Pulmonary artery endothelial cell (primary cell): ENCODE measurements at regions not wholly inside any gene's neighbourhood (a gene's known extent, or its start where the extent isn't known, plus 50 kb on each side); places are given as distances from the start of the nearest gene placed in this dataset.

Source experiments
- DNase-seq: peaks from one replicate; pipeline ENCODE4 v3.0.0-alpha.2; 2011; ENCODE audit warnings: low read depth, low spot score

DNA sequence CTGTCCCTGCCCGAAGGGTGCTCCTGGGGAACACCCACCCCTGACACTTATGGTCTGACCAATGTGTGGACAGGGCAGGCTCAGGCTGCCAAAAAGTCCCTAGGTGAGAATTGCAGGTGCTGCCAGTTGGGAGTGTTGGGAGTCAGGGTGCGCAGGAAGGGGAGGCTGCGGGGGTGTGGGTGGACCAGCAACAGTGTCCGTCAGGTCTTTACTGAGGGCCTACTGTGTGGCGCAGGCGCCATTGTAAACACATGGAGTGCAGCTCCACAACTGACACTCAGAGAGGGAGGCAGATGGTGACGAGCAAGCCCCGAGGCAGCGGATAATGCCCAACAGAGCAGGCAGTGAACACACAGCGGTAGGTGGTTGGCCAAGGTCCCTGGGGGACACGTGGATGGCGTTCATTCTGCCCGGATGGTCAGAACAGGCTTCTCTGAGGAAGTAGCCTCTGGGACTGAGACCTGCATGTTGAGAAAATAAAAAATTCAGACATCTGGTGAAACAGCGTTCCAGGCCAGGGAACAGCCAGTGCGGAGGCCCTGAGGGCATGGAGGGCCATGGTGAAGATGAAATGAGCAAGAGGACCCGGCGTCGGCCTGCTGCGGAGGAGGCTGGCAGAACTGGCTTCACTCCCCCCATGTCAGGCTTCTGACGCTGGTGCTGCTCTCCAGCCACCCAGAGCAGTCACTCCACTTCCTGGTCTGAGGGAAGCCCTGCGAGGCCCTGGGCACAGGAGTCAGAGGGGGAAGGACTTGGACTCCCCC, 136.2 kb upstream of the ZBTB40 start:
- no peak for DNase-seq

DNA sequence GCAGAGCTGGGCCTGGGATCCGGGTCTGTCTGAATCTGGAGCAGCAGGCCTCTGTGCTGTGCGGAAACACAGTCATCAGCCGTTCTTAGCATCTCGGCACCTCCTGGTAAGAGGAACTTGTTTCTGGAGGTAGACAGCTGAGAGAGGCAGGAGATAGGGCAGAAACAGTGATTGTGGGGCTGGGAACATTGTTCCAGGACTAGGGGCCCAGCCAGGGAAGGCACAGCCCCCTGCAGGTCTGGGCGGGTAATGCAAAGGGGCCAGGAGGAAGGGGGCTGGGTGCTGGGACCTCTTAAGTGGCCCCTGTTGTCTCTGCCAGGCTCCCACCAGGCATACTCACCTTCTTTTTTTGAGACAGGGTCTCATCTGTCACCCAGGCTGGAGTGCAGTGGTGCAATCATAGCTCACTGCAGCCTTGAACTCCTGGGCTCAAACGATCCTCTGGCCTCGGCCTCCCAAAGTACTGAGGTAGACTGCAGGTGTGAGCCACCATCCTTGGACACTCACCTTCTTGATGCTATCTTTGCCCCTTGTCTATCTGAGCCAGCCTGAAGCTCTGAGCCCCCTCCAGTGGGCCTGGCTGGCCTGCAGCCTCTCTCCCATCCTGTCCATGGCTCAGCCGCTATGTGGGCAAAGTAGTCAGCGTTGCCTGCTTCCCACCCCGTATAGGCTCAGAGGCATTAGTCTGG, 134.3 kb upstream of the ZBTB40 start:
- DNase-seq: no peak

DNA sequence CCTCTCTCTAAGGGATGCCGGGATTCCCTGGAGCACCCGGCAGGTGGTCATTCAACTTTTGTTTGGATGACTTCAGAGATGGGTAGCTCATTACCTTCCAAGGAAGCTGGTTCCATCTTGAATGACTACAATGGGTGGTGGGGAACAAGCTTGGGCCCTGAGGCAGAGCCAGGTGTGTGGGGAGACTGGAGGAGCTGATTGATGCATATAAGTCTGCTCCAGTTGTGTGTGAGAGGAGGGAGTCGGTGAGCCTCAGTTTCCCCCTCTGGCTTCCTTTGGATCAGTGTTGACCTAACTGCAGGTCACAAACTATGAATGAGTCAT, 133.8 kb upstream of the ZBTB40 start:
- no peak for DNase-seq

DNA sequence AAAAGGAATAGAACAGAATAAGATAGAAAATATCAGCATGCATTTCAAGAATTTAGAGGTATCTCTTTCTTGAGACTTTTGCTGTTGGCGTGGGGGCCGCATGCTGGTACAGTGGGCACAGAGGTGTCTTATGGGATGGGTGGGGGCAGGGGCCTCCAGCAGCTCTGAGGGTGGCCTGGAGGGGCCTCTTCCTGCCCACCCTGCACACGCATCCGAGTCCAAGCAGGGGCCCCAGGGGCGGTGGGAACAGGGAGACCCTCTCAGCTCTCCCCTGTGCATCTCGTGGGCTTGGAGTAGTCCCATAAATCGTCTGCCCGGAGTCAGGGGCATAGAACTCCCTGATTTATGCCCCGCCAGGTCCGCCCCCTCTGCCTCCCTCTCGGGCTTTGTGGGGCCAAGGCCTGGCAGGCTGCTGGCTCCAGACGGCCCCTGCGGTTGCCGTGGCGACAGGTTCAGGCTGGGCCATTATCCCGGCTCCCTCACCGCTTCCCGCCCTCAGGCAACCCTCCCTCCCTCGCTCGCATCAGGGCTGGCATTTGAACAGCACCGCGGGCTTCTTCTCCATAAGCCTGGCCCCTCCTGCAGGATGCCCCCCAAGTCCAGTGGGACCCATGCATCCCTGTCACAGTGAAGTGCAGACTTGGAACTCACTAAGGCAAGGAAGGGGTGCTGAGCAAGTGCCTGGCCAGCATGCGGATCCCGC, 133.2 kb upstream of the ZBTB40 start:
- no peak for DNase-seq

DNA sequence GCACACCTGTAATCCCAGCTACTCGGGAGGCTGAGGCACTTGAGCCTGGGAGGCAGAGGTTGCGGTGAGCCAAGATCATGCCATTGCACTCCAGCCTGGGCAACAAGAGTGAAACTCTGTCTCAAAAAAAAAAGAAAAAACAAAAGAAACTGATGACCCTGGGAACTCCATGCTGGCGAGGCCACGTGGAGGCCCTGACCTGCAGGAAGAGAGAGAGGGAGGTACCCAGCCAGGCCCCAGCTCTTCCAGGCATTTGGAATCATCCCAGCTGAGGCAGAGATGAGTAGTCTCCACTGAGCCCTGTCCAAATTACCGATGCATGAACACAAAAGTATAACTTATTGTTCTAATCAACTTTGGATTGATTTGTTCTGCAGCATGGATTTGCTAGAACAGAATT, 132.0 kb upstream of the ZBTB40 start:
- no peak for DNase-seq

DNA sequence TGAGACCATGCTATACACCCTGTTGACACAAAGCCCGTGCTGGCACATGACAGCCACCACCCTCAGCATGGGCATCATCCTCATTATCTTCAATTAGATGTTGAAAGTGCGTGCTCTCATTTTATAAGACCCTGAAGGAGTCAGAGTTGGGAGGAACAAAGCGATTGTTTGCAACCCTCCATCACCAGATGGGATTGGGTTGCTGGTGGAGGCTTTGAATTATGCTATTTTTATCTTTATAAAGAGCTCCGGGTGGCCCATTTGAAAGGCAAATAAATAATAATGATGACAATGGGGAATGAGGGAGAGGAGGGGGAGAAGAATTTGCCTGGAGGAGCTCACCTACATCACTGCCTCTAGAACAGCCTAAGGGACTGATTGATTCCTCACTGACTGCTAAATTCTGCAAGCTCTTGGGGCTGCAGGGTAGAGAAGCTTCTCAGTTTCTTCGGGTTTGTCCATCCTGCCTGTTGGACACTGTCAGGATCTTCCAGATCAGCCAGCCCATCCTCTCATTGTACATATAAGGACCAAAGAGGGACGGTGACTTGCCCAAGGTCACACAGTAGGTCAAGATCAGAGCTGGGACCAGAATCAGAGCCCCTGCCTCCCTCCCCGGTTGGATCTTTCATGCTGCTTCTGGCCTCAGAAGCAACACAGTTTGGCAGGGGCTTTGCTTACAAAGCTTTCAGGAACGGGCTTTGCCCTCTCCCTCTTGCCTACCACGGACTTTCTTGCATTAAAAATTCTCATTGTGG, 130.9 kb upstream of the ZBTB40 start:
- no peak for DNase-seq

DNA sequence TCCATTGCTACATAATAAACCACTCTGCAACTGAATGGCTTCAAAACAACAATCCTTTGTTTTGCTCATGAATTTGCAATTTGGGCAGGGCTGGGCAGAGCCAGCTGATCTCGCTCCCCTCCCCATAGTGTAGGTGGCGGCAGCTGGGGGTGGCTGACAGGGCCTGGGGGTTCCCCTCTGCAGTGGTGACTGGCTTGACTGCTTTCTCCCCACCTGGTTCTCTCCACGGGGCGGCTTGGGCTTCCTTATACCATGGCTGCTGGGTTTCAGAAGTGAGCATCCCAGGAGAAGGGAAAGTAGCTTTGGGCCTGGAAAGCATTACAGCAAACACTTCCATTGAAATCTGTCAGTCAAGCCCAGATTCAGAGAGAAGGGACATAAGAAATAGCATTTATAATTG, 129.7 kb upstream of the ZBTB40 start:
- no peak for DNase-seq

DNA sequence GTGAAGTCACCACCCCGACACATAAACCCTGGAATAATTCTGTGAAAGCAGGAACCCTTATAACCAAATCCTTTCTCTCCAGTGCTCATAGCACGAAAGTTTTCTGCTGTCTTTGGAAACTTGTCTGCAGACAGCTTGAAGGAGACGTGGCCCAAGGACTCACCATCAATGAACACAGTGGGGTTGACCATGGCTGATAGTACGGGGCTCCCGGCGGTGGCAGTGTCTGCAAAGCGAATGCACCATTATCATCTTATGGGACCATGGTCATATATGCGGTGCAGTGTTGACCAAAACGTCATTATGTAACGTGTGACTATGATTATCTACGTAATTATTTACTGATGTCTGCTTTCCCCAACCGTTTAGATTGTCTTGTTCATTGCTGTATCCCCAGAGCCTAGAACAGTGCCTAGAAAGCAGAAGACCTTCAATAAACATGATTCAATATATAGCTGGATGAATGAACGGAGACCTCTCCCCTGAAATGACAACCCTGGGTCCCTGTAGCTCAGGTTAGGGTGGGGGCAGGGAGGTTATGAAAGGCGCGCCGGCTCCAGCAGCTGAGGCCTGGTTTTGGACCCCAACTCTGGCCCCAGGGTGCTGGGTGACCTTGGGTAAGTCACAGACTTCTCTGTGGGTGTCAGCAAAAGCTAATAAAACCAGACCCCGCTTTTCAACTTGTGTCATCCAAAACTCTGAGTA, 128.4 kb upstream of the ZBTB40 start:
- no peak for DNase-seq

DNA sequence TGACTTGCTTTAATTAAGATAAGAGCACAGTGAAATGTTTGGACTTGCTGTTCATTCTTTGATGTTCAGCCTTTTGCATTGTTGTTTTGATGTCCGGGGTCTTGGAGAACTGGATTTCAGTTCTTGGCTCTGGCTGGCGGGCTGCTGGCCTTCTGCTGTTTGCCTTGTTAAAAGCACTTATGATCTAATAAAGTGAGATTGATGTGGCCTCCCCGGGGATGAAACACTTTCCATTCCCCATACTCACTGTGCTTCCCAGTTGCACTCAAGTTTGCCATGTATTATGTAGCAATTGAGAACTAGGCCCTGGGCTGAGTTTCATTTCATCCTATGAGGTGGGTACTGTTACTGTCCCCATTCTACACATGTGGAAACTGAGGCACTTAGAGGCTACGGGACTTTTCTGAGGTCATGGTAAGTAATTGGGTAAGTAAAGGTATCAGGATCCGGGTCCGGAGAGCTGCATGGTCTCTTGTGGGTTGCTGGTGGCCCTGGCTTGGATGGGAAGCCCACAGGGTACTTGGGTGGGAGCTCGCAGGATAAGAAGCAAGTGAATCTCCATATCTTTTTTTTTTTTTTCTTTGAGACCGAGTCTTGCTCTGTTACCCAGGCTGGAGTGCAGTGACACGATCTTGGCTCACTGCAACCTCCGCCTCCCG, 127.7 kb upstream of the ZBTB40 start:
- no peak for DNase-seq

DNA sequence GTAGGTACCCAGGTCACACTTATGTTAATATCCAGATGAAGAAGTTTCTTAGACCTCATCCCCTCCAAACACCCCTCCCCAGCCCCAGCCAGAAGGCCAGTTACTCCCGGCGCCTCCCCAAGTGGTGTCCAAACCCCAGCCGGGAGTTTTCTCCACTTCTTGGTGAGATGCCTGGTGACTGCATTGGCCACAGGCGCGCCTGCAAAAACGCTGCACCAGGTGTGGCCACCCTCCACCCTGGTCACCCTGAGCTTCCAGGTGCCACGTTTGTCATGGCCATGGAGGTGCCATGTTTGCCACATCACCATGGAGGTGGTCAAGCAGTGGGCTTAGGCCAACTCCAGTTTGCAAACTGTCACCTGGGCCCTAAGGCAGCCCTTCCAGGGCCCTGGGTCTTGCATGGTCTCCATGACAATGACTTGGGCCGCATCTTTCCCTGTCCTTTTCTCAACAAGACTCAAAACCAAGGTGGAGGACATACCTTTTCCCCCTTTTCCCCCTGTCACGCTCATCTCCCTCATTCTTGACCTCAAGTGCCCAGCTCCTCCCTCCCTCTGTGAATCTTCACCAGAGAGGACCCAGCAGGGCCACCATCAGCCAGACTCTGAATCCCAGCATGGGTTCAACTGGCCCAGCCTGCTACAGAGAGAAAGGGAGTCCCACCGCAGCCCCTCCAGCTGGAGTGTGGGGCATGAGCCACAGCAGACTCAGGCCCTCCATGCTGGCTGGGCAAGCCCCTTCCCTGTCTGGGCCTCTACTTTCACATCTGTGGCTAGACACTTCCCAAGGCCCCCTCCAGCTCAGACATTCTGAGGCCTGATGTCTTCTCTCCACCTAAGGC, 125.9 kb upstream of the ZBTB40 start:
- DNase-seq: no peak

DNA sequence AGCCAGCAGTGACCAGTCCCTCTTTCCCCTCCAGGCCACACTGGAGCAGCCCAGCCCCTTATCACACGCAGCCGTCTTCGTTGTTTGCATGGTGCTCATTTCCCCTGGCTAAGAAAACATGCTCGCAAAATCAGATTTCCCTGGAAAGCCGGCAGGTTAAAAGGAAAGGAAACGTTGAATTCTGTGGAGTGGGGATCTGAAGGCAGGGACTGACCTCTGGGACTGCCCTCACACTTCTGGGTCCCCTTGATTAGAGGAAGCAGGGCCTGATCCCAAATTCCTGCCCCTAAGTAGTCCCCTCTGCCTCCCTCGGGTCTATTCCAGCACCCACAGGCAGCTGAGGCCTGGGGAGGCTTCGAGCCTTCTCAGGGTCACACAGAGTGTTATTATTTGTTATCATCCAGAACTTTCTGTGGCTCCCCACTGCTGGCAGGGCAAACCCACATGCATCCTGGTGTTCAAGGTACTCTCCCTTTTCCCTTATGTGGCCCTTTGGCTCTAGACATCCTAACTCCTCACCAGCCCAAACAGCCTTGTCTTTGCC, 125.2 kb upstream of the ZBTB40 start:
- DNase-seq: no peak

DNA sequence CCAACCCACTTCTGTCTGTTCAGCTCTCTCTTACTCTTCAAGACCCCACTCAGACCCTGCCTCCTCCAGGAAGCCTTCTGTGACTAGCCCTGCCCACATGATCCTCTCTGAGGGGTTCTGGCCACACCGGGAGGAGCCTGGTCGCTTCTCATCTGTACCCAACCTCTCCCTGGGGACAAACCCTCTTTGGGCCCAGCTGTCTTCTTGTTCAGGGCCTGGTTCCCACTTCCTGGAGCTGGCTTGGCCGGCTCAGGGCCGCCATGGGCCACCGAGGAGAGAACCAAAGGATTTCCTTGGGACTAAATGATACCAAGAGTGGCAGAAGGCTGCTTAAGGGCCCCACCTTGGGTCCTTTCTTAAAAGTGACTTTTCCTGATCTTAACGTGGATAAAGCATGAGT, 124.7 kb upstream of the ZBTB40 start:
- DNase-seq: no peak

DNA sequence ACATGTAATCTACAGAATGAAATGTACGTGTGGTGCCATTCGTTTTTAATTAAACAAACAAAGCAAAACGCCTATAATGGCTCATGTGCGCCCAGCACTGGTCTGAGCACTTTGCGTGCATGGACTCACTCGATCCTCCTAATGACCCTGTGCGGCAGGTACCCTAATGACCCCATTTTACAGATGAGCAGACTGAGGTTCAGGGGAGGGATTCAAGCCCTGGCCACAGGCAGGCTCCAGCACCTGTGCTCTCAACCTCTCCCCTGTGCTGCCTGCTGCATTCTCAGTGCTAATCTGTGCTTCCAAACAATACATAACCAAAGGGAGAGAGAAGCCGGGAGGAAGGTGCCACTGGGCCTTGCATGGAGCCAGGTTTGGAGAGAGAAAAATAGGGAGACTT, 124.2 kb upstream of the ZBTB40 start:
- no peak for DNase-seq

DNA sequence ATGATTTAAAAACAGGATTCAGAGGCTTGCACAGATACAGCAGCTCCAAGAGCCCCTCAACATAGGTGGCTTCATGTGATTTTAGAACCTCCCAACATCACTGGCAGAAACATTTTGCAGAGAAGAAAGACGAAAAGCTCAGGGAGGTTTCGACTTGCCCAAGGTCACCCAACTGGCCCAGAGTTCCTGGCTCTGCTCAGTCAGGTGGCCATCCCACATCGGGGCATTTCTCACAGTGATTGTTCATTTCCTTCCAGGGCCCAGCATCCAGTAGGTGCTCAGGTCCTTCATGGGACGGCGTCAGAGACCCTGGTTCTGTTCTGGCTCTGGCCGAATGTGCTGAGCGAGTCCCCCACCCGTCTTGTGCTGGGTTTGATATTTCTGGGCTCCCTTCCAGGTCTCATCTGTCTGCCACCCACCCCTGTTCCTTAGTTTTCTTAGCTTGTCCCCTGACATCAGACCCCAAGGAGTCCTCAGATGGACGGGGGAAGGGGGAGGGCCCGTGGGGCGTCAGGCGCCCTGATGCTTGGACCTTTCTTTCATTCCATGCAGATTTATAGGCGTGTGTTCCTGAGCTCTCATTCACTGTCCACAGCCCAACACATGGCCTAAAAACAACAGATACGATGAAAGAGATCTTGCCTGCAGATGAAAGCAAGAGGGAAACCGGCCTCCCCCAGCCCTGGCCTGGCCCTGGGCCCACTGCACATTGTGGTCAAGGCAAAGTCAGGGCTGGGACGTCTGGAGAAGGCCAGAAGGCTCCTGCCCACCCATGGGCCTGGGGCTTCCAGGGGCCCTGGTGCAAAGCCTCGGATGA, 123.1 kb upstream of the ZBTB40 start:
- DNase-seq: no peak

DNA sequence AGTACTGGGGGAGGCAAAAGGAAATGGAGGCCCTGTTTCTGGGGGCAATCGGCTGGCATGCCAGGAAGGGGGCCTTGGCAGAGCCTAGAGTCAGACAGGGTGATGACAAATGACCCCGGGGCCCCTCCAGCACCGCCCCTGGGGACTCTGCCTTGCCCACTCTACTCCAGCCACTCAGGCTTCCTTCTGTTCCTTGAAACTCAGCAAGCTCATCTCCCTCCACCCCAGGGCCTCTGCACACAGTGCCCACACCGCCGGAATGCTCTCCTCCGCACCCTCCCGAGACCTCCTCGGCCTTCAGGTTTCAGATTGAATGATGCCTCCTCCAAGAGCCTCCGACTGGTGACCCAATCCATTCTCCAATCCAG, 122.5 kb upstream of the ZBTB40 start:
- no peak for DNase-seq

DNA sequence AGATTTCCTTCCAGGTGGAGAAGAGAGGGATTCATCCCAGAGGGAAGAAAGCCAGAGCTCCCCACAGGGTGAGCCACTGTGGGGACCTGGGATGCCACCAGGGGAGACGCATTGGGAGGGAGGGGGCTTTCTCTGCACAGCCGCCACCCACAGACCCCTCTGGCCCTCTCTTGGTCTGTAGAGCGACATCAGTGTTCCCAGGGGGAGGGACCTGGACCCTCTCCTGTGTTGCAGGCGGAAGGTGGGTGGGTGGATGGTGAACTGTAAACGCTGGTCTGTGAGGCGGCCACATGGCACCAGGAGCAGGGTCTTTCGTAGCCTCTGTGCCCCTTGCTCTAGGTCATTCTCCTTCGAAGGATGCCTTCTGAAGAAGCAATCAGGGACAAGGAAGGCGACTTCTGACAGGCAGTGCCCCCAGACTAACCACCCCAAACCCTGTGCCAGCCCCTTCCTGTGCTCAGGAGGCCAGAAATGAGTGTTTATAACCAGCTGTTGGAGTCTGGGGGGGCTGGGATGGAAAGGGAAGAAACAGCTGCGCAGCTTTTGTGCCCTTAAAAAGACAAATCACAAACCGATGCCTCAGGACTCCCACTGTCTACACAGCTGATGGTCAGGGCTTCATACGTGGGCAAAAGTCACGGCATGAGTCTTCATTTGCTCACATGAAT, 121.4 kb upstream of the ZBTB40 start:
- no peak for DNase-seq

DNA sequence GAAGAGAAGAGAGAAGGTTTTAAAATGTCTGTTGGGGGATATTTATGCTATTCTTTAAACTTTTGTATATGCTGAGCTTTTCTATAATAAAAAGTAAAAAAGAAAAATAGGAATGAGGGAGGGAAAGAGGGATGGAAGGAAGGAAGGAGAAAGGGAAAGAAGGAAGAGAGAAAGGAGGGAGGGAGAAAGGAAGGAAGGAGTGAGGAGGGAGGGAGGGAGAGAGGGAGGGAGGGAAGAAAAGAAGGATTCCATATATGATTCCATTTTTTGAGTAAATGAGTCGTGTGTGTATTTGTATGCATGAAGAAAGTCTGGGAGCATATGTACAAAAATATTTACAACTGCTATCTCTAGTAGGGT, 120.9 kb upstream of the ZBTB40 start:
- DNase-seq: no peak

DNA sequence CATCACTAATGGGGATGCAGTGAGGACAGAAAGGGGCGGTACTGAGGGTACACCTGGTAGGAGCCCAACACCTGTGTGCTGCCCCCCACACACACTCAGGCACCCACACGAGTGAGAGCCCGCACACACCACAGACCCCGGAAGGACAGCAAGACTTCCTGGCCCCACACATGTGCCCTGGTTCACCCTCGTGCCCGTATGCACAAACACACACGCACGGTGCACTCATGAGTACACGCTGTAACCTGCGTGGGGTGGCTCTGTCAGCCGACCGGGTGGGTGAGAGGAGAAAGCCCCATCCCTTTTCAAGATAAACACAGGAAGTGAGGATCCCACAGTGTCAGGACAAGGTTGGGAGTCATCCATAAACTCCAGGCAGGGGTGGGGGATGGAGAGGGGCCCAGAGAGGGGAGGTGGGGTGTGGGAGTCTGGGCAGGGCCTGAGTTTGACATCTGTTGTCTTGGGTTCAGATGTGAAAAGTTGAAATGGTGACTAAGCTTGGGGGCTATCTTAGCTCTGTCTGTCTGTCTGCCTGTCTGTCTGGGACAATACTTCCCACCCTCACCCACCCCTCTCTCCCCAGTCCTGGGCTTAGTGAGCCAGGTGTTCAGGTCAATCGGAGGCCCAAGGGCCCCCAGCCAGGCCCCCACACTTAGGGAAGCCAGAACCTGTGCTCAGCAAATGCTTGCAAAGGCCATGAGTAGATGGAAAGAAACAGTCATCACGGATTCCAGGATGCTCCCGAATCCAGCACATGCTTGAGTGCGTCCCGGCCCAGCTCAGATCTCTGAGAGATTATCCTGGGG, 119.8 kb upstream of the ZBTB40 start:
- no peak for DNase-seq
